ENCODE measurements at regions not wholly inside any gene's neighbourhood (a gene's known extent, or its start where the extent isn't known, plus 50 kb on each side); places are given as distances from the start of the nearest gene placed in this dataset.
"Not testable (repeated sequence)": the region's sequence is repeated elsewhere in the genome, so short reads cannot be mapped to it uniquely, and the experiment has no call there.

DNA sequence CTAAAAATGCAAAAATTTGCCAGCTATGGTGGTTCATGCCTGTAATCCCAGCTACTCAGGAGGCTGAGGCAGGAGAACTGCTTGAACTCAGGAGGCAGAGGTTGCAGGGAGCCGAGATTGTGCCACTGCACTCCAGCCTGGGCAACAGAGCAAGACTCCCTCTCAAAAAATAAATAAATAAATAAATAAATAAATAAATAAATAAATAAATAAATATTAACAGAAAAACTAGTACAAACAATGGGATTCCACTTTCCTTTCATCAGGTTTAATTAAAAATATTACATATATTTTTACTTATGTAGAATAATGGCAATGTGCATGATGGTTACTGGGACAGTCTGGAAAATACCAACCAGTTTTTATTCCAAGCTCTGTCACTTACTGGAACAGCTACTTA lies 897.5 kb downstream of the PLOD2 start:
- DNase-seq (ENCODE audit: low read depth) = not testable (repeated sequence)

DNA sequence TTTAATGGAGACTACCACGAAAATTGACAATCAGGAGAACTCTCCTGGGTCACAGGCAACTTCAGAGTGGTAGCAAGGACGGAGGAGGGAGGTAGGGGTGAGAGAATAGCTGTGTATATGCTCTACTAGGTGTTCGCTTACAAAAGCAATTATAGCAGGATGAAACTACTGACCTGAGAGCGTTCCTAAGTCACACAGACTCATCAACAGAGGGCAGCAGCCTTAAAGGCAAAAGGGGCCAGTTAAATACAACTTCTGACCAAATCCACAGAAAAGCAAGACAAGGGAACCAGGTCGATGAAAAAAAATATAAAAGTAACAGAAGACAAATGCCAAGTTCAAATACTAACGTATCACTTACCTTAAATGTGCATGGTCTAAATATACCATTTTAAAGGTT lies 894.6 kb downstream of the PLOD2 start:
- no peak for DNase-seq (ENCODE audit: low read depth)

DNA sequence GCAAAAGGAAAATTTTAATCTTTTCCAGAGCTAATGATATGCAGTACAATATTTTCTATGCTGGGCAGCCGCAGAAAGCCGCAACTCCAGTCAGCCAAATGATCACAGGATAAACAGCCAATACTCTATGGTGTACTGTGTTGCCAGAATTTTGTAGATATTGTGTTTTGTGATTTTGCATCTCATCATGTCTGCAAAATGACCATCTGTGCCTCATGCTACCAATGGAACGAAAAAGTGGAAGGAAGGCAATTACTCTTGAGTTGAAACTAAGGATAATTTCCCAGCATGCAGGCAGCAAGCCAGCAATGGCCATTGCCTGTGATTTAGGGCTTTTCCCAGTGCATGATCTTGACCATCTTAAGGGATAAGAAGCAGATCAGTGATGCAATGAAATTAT lies 891.9 kb downstream of the PLOD2 start:
- DNase-seq (ENCODE audit: low read depth) = no peak

DNA sequence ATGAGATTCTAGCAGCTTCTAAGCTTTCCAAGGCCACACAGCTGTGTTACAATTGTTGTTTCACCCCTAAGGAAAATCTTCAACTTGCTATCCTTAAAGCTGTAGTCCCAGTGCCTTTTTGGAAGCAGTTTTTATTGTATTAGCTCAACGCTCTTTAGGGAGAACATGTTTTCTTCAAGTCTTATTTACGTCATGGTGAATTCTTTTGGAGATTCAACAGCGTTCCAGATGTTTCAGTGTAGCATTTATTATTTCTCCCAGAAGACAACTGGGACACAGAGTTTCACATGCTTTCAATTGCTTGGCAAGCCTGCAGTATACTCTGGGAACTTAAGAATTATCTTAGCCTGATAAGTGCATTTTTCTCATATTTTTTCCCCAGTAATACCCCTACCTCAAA lies 888.3 kb downstream of the PLOD2 start:
- DNase-seq (ENCODE audit: low read depth) = no peak

DNA sequence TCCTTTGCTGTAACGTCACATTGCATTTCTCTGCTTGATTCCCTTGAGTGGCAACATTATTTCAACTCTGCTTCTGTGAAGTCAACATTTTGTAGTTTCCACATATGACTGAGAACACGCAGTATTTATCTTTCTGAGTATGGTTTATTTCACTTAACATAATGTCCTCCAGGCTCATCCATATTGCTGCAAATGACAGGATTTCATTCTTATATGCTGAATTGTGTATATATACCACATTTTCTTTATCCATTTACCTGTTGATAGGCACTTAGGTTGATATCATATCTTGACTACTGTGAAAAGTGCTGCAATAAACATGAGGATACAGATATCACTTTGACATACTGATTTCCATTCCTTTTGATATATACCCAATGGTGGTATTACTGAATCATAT lies 878.5 kb downstream of the PLOD2 start:
- DNase-seq (ENCODE audit: low read depth) = no peak

DNA sequence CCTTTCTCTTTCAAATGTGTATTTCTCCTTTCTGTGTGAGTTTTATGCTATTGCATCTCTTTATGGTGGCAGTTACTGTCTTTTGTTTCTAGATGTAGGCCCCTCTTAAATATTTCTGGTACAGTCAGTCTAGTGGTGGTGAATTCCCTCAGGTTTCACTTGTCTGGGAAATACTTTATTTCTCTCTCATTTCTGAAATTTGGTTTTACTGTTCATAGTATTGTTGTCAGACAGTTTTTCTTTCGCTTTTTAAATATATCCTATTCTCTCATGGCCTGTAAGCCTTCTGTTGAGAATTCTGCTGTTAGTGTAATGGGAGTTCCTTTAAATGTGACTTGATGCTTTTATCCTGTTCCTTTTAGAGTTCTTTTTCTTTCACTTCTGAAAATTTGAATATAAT lies 874.0 kb downstream of the PLOD2 start:
- DNase-seq (ENCODE audit: low read depth) = no peak

DNA sequence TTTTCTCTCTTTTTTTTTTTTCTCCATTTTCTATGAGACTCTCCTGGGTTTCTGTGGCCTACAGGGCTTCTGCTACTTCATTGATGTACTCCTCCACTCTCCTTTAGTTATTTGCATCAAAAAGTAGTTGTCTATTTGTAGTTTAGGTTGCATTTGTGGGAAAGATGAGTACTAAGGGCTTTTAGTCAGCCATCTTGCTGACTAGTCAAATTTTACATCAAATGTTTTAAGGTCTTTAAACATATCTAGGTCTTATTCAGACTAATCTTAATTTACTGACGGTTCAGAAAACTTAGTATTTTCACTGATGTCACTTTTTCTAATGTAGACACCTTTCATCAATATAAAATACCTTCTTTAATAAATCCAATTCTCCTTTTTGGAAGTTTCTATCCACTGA lies 871.0 kb downstream of the PLOD2 start:
- no peak for DNase-seq (ENCODE audit: low read depth)

DNA sequence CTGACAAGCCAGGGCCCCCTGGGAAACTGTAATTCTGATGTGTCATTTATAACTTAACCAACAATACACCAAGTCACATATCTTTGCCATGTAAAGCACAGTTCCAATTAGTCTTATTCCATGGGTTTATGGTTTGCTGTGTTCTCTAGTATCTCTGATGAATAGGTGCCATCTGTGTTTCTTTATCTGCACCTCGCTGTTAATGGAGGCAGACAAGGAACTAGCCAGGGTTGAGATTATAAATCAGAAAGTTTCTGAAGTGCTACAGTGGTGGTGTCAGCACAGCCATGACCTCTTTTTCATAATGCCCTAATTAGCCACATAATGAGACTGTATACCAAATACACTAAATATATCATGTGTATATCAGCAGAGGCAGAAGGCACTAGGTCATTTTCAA lies 866.4 kb downstream of the PLOD2 start:
- DNase-seq (ENCODE audit: low read depth) = no peak

DNA sequence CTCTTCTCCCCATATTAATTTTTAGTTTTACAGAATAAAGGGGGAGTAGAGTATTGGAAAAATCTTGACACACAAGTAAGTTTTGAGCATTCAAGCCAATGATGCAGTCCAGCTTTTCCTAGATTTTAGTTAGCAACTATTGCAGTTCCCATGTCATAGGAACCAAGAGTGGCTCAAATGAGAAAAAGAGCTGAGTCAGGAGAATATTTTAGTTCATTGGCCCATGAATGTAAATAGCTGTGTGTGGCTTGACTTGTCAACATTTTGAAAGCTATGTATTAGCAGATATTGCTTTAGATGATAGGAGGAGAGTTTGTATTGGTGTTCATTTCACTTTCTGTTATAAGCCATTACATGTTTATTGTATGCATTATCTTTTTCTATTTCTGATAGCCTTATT lies 853.7 kb downstream of the PLOD2 start:
- DNase-seq (ENCODE audit: low read depth) = no peak

DNA sequence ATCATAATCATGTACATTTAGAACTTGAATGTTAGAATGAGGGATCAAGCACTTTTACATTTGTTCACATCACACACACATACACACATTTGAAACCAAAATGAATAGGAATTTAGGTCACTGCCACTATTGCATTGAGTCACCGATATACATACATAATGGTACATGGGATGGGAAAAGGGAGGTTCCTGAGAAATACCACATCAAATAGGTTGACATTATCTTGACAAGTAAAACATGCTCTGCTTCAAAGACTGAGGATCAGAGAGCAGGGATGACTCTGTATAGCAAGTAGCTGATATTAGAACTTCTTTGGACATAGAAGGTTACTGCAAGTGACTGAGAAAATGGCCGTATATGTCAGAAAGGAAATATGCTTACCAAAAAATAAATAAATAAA lies 847.2 kb downstream of the PLOD2 start:
- DNase-seq (ENCODE audit: low read depth) = no peak

DNA sequence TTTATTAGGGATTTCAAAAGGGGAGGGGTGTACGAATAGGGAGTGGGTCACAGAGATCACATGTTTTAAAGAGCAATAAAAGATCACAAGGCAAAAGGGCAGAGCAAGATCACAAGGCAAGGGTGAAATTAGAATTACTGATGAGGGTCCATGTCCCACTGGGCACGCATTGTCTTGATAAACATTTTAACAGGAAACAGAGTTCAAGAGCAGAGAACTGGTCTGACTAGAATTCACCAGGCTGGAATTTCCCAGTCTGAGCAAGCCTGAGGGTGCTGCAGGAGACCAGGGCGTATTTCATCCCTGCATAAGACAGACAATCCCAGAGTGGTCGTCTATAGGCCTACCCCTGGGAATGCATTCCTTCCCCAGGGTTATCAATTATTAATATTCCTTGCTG lies 844.7 kb downstream of the PLOD2 start:
- not testable (repeated sequence) for DNase-seq (ENCODE audit: low read depth)

DNA sequence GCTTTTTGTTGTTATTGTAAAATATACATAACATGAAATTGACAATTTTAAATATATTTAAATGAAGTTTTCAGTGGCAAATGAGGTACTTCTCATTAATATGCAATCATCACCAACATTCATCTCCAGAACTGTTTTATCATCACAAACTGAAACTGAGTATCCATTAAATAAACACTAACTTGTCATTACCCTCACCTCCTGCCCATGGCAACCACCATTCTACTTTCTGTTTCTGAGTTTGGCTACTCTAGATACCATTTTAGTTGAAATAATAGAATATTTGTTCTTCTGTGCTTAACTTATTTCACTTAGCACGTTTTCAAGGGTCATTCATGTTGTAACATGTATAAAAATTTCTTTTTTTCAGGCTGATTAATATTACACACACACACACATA lies 834.3 kb downstream of the PLOD2 start:
- DNase-seq (ENCODE audit: low read depth) = no peak

DNA sequence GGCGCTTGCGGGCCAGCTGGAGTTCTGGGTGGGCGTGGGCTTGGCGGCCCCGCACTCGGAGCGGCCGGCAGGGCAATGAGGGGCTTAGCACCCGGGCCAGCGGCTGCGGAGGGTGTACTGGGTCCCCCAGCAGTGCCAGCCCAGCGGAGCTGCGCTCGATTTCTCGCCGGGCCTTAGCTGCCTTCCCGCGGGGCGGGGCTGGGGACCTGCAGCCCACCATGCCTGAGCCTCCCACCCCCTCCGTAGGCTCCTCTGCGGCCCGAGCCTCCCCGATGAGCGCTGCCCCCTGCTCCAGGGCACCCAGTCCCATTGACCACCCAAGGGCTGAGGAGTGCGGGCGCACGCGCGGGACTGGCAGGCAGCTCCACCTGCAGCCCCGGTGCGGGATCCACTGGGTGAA lies 827.6 kb downstream of the PLOD2 start:
- DNase-seq (ENCODE audit: low read depth) = not testable (repeated sequence)

DNA sequence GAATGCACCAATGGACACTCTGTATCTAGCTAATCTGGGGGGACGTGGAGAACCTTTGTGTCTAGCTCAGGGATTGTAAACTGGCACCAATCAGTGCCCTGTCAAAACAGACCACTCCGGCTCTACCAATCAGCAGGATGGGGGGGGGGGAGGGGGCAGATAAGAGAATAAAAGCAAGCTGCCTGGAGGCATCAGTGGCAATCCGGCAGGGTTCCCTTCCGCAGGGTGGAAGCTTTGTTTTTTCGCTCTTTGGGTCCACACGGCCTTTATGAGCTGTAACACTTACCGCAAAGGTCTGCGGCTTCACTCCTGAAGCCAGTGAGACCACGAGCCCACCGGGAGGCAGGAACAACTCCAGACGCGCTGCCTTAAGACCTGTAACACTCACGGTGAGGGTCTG lies 827.1 kb downstream of the PLOD2 start:
- DNase-seq (ENCODE audit: low read depth) = no peak

DNA sequence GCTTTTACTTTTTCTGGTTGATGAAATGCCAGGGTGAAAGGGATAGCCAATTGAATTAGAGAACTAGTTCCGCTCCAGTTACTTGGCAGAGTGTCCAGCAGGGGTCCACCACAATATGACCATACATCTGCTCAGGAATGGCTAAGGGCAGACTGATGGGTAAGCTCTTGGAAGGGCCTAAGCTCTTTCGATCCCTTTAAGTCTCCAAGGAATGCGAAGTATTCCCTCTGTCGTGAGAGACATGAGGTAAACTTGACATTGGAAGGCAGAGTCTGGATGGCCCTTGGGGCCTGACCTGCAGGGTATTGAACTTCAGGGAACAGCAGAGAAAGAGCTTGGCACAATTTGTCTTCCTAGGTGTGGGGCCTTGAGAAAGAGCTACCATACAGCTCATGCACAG lies 805.8 kb downstream of the PLOD2 start:
- no peak for DNase-seq (ENCODE audit: low read depth)

DNA sequence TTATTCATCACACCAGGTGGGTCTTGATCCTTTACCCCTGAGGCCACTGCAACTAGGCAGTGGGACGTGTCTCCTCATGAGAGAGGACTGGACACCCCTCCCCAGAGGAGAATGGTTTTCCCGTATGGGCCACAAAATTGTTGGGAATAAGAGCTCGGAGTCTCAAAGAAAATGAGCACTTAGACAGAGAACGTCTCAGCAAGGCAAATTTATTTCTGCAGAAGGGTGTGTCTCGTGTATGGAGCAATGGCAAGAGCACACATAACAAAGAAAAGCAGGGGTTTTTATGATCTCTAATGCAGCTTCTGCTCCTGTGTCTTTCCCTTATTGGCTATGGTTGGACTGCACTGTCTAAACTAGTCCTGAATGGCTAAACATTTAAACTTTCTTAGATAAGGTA lies 803.5 kb downstream of the PLOD2 start:
- no peak for DNase-seq (ENCODE audit: low read depth)

DNA sequence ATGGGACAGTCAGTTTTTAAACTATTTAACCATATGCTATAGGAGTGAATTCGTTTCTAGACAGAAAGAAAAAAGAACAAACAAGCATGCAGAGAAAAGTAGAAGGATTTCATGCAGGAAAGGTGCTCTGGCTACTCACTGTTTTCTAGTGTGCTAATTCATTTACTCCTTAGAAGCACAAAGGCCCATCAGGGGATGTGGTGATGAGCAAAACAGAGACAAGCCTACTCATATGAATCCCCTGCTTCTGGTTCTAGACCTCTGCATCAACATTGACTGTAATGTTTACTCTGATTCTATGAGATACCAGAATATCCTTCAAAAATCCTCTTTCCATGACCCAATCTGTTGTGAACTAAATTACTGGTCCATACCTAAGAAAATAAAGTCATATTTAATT lies 801.9 kb downstream of the PLOD2 start:
- no peak for DNase-seq (ENCODE audit: low read depth)

DNA sequence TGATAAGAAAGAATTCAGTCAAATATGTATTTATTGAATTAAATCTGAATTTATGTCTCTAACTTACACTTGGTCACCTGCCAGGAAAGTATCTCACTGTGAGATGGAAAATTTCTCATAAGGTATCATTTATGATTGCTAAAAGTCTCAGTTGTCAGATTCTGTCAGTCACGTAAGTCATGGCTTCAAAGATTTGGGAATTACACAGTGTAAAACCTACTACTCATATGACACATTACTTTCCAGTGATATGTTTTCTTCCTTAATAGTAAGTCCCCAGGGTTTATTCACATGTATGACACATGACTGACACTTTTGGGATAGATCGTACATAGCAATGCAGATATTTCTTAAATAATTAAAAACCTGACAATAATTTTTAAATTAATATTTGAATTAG lies 792.2 kb downstream of the PLOD2 start:
- DNase-seq (ENCODE audit: low read depth) = no peak

DNA sequence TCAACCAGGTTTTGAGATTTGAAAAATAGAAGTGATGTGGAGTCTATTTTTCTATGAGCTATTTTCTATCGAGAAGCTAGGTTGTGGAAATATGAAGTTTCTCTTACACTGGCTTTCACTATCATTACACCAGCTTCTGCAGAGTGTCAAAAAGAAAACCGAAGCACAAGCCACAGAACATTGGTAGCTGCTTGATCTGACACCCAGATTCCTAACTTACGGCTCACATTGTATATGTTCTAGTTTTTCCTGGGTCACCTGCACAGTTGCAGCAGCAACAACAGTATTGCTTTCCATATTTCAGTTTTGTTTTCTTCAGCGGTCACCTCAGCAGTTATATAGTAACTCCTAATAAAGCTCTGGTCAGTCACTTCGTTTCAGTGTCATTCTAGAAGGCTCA lies 790.1 kb downstream of the PLOD2 start:
- DNase-seq (ENCODE audit: low read depth) = no peak

DNA sequence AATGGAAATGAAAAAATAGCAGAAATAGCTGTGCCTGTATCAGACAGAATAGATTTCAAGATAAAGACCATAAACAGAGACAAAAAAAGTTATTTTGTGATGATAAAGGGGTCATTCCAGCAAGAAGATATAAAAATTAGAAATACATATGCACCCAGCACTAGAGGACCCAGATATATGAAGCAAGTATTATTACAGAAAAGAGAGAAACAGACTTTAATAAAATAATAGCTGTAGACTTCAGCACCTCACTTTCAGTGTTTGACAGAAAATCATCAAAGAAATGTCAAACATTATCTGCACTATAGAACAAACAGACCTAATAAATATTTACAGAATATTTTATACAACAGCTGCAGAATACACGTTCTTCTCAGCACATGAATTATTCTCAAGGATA lies 783.7 kb downstream of the PLOD2 start:
- DNase-seq (ENCODE audit: low read depth) = no peak

DNA sequence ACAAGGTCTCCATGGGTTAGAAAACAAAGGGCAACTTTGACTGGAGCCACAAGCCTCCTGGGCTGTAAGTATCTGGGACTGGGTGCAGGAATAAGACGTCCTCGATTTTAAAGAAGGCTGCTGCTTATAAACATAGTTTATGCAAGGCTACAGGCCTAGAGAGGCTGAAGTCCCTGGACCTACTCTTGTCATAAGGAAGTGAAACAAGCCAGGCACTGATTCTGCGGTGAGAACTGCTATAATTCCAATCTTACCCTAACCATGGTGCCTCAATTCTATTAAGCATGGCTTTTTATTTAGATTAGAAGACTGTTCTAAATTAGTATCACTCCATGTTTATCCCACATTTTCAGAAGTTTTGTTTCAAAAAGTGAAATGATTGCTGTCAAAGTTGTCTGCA lies 777.6 kb downstream of the PLOD2 start:
- no peak for DNase-seq (ENCODE audit: low read depth)

DNA sequence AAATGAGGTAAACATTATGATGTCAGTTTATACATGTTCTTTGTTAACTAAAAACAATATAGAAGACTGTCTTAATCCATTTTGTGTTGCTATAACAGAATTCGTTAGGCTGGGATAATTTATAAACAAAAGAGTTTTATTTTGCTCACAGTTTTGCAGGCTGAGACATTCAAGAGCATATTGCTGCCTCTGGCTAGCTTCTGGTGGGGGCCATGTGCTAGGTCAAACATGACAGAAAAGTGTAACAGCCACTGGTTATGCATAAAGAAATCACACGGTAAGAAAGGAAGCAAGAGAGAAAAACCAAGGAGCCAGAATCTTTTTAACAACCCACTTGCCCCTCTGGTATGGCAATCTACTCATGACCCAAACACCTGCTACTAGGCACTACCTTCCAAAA lies 776.7 kb downstream of the PLOD2 start:
- no peak for DNase-seq (ENCODE audit: low read depth)

DNA sequence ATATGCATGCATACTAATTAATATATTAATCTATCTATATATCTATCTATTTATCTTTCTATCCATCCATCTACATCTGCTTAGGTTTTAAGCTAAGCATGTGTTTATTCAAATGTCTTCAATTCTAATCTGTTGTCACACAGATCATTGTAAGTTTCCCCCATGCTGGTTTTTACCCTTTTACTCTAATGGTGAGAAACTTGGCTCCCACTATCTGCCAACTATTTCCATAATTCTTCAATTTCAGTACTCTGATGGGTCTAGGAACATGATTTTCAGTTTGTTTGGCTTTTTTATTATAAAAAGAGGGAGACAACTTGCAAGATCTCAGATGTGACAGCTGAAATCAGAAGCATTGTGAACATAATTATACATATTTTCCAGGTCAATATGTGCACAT lies 773.8 kb downstream of the PLOD2 start:
- no peak for DNase-seq (ENCODE audit: low read depth)

DNA sequence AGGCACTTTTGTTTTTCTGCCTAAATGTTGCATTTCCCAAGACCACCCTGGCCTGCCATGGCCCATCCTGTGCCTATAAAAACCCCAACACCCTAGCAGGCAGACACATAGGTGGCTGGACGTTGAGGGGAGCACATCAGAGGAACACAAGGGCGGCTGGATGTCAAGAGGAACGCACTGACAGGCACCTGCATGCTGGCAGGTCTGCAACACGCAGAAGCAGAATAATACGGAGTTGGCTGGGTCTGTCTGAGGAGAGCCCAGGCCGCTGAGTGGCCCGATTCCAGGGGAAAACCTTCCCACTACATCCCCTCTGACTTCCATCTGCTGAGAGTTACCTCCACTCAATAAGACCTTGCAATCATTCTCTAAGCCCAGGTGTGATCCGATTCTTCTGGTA lies 765.6 kb downstream of the PLOD2 start:
- no peak for DNase-seq (ENCODE audit: low read depth)

DNA sequence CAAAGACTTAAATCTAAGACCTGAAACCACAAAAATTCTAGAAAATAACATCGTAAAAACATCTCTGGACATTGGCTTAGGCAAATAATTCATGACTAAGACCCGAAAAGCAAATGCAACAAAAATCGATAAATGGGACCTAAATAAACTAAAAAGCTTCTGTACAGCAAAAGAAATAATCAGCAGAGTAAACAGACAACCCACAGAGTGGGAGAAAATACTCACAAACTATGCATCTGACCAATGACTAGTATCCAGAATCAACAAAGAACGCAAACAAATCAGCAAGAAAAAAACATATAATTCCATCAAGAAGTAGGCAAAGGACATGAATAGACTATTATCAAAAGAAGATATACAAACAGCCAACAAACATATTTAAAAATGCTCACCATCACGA lies 749.4 kb downstream of the PLOD2 start:
- no peak for DNase-seq (ENCODE audit: low read depth)
